HG03039 (cell line): ENCODE measurements at regions not wholly inside any gene's neighbourhood (a gene's known extent, or its start where the extent isn't known, plus 50 kb on each side); places are given as distances from the start of the nearest gene placed in this dataset.

Experiments used
- ATAC-seq: cut with Tn5 transposase; IDR thresholded peaks from one replicate; pipeline ENCODE4 v1.9.1; 2021; ENCODE audit warnings: mild to moderate bottlenecking, moderate library complexity; ENCODE audit not compliant: unreplicated experiment

DNA sequence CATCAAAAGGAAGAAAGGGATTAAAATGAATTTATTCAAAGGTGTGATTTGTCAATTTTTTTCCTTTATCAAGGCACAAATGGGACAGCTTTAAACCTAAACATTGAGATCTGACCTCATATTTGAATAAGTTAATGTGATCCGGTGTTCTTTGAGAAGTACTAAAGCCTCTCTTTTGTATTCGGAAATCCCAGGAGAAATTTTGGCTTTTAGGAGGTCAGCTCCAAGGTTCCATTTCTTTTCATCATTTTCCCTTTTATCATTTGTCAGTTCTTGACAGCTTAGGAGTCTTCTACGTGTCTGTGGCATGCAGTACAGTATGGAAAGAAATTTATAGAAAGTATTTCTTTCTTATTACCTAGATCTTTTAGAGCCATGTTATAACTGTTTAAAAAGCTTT is 873.4 kb upstream of the CDH8 start:
- ATAC-seq, result no peak

DNA sequence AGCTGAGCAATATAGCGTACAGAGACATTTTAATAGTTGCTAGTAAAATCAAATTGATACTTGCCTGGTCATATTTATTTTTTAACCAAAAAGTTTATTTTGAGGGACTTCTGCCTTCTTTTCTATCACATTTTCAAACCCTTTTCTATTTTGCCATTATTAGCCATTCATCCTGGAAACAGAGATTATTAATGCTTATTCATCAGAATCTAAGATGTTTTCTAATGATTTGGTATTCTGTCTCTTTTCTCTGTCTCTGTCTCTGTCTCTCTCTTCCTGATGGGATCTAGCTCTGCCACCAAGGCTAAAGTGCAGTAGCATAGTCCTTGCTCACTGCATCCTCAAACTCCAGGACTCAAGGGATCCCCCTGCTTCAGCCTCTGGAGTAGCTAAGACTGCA is 871.3 kb upstream of the CDH8 start:
- ATAC-seq, result no peak

DNA sequence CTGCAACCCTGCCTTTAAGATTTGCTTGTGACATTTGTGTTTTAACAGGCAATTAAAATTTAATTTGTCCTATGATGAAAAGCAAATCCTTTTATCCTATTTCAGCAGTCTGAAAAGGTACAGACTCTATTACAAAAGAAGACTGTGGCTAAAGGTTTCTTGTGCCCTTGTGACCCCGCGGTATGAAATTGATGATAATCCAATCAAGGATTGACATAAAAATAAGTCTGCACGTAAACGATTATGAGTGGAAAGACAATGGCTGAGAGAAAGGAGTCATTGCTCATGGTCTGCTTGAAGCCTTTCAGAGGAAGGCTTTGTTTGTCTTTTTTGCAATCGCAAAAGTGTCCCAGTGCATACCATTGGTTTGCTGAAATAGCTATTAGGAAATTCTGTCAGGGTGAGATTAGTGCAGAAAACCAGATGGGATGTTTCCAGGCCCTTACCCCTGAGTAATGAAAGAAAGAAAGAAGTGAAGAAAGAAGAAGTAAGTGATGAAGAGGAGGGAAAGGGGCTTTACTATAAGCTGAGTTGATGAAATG is 867.8 kb upstream of the CDH8 start:
- ATAC-seq, result no peak

DNA sequence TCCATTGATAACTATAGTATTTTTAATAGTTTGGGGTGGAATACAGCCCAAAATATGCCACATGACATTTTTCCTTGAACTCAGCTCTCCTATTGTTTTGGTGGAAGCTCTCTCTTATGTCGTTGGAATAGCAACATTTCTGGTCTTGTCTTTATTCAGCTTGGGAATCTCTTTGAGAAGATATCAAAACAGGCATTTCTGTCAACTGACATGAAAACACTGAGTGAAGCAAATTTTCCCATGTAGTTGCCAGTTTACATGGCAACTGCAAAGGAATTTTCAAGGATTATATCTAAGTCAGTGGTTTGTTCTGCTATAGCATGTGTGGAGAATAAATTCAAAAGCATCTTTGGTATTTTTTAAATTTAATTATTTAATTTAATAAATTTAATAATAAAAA is 863.5 kb upstream of the CDH8 start:
- no peak for ATAC-seq

DNA sequence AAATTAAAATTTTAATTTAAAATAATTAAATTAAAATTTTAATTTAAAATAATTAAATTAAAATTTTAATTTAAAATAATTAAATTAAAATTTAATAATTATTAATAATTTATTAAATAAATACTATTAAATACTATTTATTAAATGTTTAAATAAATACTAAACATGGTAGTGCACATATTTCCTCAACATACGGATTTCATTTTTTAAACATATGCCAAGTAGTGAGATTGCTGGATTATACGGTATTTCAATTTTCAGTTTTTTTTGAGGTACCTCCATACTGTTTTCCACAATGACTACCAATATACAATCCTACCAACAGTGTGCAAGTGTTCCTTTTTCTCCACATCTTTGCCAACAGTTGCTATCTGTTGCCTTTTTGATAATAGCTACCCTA is 852.9 kb upstream of the CDH8 start:
- no peak for ATAC-seq

DNA sequence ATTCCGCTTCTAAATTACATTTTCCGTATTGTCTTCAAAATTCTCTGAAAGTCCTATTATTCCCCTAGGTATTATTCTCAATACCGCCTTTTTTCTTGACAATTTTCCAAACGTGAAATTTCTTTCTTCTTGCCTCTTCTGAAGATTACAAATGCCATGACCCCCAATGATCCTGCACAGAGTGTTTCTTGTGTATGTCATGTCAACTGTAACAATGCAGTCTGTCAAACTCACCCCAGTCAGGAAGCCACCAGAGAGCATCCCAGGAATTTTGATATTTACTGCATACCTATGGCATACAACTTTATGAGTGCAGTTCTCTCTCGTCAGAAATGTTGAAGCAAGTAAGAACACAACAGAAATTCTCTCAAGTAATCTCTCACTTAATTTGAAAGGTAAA is 847.3 kb upstream of the CDH8 start:
- ATAC-seq, result no peak

DNA sequence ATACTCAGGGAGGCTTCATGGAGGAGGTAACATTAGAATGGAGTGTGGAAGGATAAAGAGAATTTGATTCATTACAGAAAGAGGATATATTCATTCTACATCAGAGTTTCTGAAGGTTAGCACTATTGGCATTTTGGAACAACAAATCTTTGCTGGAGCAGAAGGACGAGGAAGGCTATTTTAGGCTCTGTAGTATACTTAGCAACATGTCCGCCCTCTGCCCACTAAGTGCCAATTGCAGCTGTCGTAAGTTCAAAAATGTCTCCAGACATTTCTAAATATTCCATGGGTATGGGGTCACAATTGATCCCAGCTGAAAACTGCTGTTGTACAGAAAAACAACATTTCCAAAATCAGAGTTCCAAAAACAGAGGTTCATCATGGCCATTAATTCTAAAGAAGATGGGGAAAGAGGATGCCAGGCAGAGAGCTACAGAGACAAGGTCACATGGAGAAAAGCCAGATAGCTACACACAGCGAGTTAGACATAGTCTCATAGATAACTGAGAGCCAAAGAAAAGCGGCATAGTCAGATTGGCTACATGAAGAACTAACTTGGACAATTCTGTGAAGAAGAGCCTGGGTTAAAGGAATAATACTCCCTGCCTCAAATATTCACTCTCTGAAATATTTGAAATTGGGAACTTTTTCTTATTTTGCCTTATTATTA is 846.4 kb upstream of the CDH8 start:
- ATAC-seq, result no peak

DNA sequence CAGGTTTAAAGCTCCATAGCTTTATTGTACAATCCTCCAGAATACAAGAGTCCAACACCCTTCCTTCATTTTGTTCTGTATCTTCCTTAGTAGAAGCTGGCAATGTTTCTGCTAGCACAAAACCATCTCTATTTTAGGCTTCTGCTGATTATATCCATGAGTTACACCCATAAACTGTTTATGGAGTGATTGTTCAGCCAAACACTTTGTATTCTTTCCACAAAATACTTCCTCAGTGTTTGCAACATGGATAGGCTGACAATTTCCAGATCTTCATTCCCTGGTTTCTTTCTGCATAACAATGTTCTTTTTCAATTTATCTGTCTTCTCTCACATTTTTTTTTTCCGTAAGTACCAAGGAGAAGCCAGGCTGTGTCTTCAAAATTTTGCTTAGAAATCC is 839.9 kb upstream of the CDH8 start:
- no peak for ATAC-seq

DNA sequence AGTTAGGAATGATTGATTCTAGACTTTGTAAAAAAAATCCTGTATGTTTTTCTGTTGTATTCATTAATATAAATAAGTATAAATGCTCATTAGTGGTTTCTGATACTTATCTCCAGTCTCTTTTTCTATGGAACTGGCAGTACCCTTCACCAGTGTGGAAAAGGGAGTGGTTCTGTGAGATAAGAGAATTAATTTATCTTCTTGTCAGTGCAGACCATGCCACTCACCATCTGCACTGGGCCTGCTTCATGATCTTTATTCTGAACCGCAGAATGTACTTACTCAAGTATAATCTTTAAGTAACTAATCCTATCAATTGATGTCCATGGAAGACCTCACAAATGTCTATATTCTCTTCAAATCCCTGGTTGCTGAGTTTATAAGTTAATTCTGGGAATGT is 836.1 kb upstream of the CDH8 start:
- ATAC-seq, result no peak

DNA sequence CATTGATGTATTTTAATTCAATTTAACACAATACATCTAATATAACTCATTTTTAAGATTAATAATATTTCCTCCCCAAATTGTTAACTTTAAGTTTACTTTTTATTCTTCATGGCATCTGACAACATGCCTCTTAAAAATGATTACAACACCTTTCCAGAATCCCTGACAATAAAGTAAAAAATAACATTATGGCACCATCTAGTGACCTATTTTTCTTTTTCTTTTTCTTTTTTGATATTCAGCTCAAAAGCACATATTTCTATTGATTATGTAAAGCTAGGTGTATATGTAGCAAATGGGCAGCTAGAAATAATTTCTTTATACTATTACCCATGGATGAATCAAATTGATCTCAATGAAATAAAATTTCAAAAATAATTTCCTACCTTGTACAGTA is 834.3 kb upstream of the CDH8 start:
- no peak for ATAC-seq

DNA sequence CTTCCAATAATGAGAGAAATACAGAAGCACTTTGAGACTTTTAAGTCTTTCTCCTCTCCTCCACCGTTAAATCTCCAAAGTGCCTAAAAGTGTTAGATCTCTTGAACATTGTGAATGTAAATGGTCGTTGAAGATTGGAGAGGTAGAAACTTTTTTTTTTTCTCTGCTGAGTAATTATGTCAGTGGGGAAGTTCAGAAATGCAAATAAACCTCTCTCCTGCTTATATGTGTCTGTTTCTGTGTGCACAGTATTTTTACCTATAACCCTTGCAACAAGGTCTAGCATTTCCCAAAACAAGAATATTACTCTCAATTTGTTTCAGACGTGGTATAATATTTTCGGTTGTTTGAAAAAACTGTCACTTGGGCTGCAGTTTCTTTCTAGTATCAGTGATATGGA is 833.6 kb upstream of the CDH8 start:
- peak; percentile 64 for ATAC-seq

DNA sequence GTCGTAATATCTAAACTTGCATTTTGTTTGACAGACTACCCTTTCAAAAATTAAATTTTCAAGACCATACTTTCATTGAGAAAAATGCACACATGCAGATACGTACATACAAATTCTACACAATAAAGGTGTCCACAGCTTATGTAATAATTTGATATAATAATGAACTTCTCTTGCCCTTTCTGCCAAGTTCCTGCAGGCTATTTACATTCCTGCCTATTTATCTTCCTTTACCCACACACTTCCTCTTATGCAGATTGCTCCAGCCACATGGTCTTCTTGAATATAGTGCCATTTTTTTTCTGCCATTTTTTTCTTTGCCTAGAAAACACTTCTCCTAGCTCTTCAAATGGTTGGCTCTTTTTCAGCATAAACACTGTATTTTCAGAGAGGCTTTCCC is 826.9 kb upstream of the CDH8 start:
- ATAC-seq, result no peak

DNA sequence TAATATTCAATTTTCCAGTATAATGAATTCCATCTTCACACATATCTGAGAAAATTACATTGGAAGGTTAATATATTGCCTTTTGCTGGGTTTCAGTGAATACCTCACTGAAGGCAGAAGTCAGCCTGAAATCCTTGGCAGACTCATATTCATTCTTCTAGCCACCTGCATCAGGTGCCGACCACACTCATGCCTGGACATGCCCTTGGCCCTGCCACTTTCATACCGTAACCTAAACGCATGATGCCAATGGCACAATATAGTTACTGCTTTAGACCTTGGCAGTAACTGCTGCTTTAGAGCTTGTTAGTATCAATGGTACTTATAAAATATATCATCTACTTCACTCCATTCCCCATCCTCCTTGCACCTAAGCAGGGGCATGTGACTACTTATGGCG is 817.6 kb upstream of the CDH8 start:
- ATAC-seq, result no peak

DNA sequence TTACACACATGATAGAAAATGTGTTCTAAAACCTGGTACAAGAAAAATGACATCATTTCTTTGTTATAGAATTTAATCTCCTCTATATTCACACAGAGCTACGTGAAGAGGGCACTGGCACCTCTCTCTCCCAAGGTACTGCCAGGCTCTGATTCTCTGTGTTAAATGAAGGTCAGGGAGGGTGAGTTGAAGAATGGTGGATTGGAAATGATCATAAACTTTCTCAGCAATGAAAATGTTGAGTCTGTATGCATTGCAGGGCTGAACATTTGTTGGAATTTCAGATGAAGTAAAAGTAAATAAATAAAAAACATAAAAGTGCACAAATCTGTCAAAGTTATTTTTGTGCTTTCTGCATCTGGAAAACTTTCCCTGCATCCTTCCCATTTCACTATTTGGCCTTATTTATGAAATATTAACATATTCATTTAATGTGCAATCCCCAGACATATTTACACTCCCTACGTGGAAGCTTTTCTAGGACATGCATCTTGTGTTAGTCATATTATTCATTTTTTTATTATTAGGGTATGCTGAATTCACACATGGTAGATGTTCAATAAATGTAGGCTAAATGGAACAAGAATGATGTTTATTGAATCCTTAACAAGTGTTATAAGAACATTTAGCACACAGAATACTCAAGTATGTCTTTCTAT is 810.3 kb upstream of the CDH8 start:
- ATAC-seq, result no peak

DNA sequence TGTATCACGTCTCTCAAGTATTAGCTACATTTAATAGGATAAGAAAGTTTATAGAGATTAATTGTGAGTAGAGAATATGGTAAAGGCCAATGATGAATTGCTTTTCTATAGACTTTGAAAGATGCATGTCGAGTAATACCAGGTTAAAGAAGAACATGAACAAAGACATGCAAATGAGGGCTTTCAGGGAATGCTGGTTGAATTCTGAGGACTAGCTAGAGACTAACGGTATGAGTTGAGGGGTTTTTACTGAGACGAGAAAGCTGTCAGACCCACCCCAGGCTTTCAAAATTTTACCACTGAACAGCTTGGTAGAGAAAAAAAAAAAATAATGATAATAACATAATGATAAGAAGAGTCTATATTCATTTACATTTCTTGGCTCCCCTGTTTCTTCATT is 796.0 kb upstream of the CDH8 start:
- no peak for ATAC-seq

DNA sequence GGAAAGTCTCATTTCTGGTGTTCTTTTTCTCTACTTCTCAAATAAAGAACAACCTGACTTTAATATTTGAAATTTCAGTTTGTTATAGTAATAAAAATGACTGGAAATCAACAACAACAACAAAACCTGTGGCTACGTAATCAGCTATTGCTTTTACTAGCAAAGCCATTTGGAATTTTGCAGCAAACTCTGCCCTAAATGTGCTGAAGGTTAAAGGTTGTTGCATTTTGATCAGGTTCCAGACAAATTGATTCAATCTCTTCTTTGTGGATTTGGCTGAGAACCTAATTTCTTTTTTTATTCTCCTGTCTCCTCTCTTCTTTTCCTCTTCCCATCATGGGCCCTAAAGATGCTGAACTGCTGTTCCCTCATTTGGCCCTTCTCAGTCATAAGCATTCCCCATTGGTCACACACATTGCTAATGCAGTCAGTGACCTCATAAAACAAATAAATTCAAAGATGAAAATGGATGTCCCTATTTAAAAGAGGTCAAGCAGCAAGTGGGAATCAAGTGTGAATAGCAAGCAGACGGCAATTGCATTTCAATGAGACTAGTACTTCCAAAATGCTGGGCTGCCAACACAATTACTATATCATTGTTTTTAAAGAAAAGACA is 795.1 kb upstream of the CDH8 start:
- no peak for ATAC-seq

DNA sequence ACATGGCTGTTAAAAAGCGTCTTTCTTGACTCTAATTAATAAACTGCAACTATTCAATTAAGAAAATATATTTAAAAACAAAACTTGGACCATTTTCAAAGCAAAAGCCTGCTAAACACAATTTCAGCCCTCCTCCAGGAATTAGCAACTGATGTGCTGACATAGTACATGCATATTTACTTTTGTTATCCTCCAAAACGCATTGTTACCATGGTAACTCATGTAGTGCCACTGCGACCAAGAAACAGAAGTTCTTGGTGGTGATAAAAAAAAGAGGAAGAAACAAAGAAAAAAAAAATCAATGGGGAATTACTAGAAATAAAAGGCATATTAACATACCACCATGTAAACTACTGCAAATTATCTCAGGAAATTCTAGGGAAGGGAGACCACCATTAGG is 793.4 kb upstream of the CDH8 start:
- ATAC-seq, result no peak

DNA sequence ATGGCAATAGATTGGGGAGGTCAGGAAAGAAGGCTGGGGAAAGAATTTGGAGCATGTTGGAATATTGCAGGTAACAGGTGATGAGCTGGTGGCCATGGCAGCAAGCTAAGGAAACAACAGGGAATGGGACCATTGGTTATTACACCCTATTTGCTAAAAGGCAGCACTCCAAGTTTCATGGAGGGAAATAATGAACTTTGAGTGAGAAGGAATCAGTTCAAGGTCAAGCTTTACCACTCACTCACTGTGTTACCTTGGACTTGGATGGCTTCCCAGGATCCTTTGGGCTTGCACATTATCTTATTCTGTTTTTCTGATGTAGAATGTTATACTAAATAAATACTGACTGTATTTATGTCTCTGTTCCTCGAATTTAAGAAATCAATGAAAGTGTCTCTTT is 792.8 kb upstream of the CDH8 start:
- ATAC-seq, result no peak

DNA sequence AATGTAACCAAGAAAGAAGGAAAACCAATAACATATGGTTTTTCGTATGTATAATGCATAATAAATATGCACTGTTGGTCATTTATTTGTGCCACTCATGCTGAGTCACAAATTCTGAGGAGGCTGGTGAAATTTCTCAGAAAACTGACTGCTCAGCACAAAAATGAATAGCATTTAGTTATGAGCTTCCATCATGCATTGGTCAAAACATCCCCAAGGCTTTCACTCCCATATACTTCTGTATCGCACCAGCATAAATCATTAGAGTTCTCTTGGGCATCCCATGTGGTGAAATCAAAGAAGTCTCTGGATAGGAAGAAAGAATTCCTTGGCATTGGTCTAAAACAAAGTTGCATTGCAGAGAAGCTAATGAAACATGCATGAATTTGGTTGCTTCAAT is 785.6 kb upstream of the CDH8 start:
- no peak for ATAC-seq

DNA sequence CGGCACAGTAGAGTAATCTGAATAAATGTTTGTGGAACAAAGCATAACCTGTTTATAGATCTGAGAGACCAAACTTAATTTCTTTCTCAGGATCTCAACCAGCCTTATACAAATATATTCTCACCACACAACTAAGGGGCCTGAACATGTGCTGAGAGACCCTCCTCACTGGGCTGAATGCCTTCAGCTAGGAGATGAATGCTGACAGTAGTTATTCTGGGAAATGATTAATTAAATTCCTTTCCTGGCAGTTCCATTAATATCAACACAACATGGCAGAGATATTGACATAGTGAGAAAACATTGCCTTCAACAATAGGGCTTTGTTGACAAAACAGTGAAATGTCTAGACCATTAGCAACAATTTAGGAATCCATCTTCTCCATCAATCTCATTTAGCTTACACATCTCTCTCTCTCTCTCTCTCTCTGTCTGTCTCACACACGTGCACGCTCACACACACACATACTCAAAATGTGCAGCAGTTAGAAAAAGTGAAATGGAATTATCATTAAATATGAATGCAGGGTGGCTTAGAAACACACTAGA is 780.8 kb upstream of the CDH8 start:
- no peak for ATAC-seq

DNA sequence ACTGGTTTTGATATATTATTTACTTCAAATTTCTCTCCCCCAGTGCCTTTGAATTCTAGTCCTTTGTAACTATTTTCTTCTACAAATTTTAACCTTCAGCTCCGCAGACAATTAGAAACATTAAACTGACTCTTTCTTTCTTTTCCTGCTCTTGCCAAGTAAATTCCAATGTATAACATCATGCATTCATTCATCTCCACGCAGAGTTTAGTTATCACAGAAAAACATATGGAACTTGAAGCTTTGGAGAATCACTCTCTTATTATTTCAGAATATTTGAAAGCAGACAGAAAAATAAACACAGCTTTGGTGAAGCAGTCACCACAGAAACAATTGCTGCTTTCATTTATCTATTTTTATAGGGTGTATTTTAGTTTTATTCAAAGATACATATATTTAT is 778.7 kb upstream of the CDH8 start:
- no peak for ATAC-seq

DNA sequence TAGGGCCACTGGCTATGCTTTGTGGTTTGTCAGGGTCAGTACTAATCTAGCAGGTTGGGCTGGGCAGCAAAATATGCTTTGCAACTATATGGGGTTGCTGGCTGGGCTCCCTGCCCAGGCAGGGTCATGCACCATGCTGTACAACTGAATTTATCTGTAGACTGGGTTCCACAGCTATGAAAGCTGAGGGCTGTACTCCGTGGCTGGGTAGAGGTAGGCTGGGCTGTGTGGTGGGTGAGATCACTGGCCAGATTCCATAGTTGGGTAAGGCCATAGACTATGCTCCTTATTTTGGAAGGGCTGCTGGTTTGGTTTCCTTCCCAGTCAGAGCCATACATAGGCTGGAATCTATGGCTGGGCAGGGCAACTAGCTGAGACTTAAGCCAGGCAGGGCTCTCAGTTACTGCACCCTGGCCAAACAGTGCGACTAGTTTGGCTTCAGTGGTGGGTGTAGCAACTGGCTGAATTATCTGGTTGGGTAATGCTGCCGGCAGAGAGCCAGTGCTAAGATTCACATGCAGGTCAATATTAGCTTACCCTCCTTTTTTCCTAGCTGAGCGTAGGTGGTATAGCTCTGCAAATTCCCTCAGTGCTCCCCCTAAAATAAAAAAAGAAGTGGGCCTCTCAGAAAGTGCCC is 769.1 kb upstream of the CDH8 start:
- ATAC-seq, result no peak
